ENCODE measurements at regions not wholly inside any gene's neighbourhood (a gene's known extent, or its start where the extent isn't known, plus 50 kb on each side); places are given as distances from the start of the nearest gene placed in this dataset.

GRCh38 chr6:2550247-2550646, 200.5 kb downstream of the MYLK4 start:
- WGBS, 4 donors: 81 to 86% (median 82%) methylated on average over 4 of the region's 4 CpGs
- intact Hi-C loops (cut with DNase I): no loop called here
- Histone ChIP-seq H3K9me3 (peaks cover 0 to 9% (median 0%) of the 10 kb centered on the region in 12 donors), H3K4me1 (no peaks in the 10 kb centered on the region), H3K27me3 (peaks cover 0 to 4% (median 0%) of the 10 kb centered on the region in 9 donors), H3K36me3 (no peaks in the 10 kb centered on the region), H3K27ac (no peak overlapping the region), H3K4me3 (no peak overlapping the region)
- no peak for ATAC-seq
- TF ChIP-seq CTCF (IDR thresholded peaks at IDR 0.05) (no peak), POLR2A (IDR thresholded peaks at IDR 0.05) (no peak)
- no peak for DNase-seq

GRCh38 chr6:2549834-2550233, 200.9 kb downstream of the MYLK4 start:
- no peaks in the 10 kb centered on the region for H3K4me1 ChIP-seq
- peaks cover 0 to 4% (median 0%) of the 10 kb centered on the region in 9 donors for H3K27me3 ChIP-seq
- no peak overlapping the region for H3K4me3 ChIP-seq
- peaks cover 0 to 9% (median 0%) of the 10 kb centered on the region in 12 donors for H3K9me3 ChIP-seq
- no peak overlapping the region for H3K27ac ChIP-seq
- DNase-seq: no peak
- 60 to 97% (median 87%) methylated on average over 3 of the region's 3 CpGs for WGBS, 4 donors
- TF ChIP-seq POLR2A (IDR thresholded peaks at IDR 0.05) (no peak), CTCF (IDR thresholded peaks at IDR 0.05) (no peak)
- no peaks in the 10 kb centered on the region for H3K36me3 ChIP-seq
- no peak for ATAC-seq
- intact Hi-C loops (cut with DNase I): no loop called here

- TF ChIP-seq POLR2A (IDR thresholded peaks at IDR 0.05): no peak
- no peak for TF ChIP-seq CTCF (IDR thresholded peaks at IDR 0.05)
- Histone ChIP-seq H3K27ac (no peak overlapping the region), H3K36me3 (no peaks in the 10 kb centered on the region), H3K9me3 (peaks cover 0 to 9% (median 0%) of the 10 kb centered on the region in 12 donors), H3K27me3 (peaks cover 0 to 18% (median 0%) of the 10 kb centered on the region in 9 donors), H3K4me1 (peaks cover 0 to 14% (median 0%) of the 10 kb centered on the region in 12 donors), H3K4me3 (no peak overlapping the region)
- no peak for DNase-seq
- intact Hi-C loops (cut with DNase I): no loop called here
- ATAC-seq: no peak
- 79 to 91% (median 85%) methylated on average over 4 of the region's 4 CpGs for WGBS, 4 donors
These were observed 203.4 kb downstream of the MYLK4 start for GRCh38 chr6:2547355-2547754.

- intact Hi-C loops (cut with DNase I): no loop called here
- DNase-seq (no peak), ATAC-seq (no peak)
- Histone ChIP-seq H3K27ac (no peak overlapping the region), H3K4me3 (no peak overlapping the region), H3K36me3 (no peaks in the 10 kb centered on the region), H3K4me1 (peaks cover 0 to 16% (median 0%) of the 10 kb centered on the region in 12 donors), H3K27me3 (peaks cover 0 to 18% (median 0%) of the 10 kb centered on the region in 9 donors), H3K9me3 (peaks cover 0 to 9% (median 0%) of the 10 kb centered on the region in 12 donors)
- no peak for TF ChIP-seq CTCF (IDR thresholded peaks at IDR 0.05)
- TF ChIP-seq POLR2A (IDR thresholded peaks at IDR 0.05): no peak
- 87 to 90% (median 88%) methylated on average over 8 of the region's 8 CpGs for WGBS, 4 donors
These were observed 203.8 kb downstream of the MYLK4 start for GRCh38 chr6:2546901-2547300.
